Endometrium (tissue), 2 donors: ENCODE measurements at regions not wholly inside any gene's neighbourhood (a gene's known extent, or its start where the extent isn't known, plus 50 kb on each side); places are given as distances from the start of the nearest gene placed in this dataset.

ENCODE experiments used
- FAIRE-seq: peaks from 2 replicates; lab custom pipeline; 2012; peaks lifted over from hg19 to GRCh38; lab: Jason Lieb, UNC
- donor health status: control.
- donor health status: control.

DNA sequence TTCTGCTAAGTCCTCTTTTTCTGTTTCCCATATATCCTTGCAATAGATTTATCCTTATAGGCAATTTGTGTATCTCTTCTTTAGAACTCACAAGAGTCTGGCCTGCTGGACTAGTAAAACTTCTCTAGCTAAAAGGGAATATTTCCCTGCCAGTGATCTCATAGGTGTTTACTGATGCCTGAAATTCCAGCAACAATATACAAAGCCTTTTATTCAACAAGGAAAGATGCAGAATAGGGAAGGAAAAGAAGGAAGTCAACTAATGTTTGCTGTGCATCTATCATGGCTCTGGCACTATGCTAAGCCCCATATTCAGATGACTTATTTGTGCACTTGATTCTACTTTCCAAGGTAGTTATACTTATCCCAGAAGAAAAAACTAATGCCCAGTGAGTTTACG, 160.0 kb upstream of the DMRTA1 start:
- FAIRE-seq = no peak

DNA sequence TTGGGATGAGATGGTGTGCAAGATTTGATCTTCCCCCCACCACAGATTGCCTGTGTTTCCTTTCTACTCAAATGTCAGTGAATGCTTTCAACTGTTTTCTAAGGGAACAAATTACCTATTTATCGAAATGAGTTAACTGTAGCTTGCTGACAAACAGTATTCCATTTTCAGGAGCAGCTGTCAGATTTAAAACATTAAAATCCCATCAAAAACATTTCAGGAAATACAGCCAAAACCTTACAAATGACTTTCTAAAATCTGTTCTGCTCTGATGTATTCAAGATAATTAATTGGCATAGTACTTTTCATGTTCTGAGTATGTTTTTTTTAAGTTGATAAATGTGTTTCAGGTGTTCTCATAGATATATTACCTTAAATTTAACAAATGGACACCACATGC, 158.0 kb upstream of the DMRTA1 start:
- no peak for FAIRE-seq

DNA sequence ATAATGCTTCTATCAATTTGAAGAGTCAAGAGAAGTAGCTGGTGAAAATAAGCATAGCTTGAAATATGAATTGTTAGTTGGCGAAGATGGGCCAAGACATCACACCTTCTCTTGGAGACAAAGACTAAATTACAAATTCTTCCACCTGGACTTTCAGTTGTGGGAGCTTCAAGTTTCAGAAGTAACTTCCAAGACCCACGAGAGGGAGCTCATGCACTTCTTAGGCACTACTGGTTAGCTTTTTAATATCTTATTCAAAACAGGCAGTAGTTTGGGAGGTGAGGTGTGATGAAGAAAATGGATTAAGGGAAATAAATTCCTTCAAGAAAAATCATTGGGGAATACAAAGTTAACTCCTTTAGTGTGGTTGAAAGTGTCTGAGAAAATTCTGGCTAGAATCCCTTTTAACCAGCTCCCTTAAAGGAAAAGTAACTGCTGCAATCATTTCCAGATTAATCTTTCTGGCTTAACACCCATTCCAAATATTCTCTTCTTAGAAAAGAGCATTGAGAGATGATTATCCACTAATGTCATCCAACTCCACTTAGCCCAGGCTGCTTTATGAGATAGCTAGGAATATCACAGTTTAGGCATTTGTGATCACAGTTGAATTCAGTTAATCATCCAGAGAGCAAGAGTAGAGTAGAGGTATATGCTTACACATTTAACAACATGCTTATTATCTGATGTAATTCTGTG, 139.5 kb upstream of the DMRTA1 start:
- peak; percentile 35 for FAIRE-seq

DNA sequence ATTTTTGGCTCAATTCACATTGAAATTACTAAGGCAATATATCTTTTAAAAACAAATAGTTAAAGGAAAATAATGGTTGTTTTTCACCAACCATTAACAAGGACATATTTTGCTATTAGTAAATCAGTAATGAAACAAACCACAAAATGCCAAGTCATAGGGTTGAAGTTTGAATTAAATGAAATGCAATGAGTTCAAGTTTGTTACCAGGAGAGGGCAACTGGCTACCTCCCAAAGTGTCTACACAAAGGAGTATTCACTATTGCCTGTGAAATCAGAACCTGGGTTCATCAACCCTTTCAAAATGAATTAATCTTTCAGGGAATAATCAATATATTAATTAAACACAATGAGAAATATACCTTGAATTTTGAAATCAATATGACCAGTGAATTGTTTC, 138.4 kb upstream of the DMRTA1 start:
- FAIRE-seq = no peak

DNA sequence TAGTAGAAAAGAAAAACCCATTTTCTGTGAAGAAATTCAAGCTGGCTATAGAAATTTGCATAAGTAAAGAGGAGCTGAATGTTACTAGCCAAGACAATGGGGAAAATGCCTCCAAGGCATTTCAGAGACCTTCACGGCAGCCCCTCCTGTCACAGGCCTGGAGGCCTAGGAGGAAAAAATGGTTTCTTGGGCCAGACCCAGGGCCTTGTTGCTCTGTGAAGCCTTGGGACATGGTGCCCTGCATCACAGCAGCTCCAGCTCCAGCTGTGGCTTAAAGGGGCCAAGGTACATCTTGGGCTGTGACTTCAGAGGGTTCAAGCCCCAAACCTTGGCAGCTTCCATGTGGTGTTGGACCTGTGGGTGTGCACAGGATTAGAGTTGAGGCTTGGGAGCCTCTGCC, 130.0 kb upstream of the DMRTA1 start:
- FAIRE-seq = no peak

DNA sequence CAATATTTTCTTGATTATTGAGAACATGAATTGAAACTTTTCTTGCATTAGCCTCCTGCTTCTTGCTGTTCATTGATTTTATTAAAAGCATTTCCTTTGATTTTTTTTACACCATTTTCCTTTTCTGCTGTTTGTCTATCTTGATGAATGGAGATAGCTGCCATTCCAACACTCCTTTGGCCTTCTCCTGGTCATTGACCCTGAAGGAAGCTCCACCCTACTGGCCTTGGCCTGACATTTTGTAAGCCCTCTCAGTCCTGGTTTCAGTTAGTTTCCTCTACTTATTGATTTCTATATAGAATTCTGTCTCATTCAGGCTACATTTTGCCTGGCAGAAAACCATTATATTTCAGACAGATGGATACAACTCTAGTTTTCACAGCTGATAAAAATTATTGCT, 115.1 kb upstream of the DMRTA1 start:
- FAIRE-seq = no peak

DNA sequence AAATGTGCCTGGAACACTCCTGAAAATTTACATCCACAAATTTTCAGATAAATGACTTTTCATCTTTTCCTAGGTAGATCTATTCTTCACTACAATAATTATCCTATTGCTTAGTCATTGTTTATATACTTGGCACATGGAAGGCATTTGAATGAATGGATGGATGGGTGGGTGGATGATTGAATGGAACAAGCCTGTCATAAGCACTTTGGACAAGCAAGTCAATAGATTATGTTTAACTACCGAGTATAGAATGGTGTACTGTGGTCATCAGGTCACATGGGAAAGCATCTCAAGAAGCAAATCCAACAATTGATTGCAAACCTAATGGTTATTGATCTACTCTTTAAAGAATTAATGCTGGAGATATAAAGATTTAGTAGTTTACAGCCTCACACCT, 114.4 kb upstream of the DMRTA1 start:
- FAIRE-seq = no peak

DNA sequence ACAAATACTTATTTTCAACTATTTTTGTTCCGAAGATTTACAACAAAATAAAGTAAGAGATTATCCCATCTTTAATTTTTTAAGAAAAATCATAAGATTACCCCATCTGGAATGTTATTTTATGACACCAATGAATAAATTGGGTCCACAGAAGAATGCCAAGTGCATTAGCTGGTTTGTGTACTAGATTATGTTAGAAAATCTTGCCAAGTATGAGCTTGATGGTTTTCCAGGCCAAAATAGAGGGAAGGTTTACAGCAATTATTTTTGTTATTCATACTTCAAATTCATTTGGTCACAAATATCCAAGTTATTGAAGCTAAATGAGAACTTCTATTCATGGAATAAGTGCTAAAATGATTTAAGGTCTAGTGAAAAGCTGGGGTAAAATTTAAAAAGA, 109.4 kb upstream of the DMRTA1 start:
- FAIRE-seq = no peak

DNA sequence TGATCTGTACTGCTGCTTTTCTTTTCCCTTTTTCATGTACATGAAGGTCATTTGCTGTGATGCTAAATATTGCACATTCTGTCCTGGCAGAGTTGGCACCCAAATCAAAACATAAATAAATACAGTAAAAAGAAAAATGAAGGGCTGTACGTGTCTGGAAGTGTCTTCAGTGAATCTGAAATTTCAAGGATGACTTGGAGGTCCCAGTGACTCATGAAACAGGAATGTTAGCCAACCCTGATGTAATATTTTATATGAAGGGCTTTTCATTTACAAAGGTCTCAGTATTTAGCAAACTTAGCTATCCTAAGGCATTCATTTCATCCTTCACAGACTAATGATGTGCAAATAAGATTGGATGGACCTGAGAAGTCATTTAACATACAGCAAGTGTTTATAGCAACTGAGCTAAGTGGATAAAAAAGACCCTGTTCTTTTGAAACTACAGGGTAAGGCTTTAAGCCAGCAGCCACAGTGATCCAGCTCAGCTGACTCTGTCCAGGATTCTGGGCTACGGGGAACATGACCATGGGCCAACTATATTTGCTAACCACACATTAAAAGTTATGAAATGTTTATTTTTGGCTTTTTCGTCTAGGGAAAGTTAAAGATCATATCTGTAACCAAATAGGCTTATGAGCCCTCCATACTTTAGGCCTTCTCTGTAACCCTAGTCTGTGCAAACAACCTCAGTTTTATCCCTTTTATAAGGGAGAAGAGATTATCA, 104.0 kb upstream of the DMRTA1 start:
- FAIRE-seq = no peak

DNA sequence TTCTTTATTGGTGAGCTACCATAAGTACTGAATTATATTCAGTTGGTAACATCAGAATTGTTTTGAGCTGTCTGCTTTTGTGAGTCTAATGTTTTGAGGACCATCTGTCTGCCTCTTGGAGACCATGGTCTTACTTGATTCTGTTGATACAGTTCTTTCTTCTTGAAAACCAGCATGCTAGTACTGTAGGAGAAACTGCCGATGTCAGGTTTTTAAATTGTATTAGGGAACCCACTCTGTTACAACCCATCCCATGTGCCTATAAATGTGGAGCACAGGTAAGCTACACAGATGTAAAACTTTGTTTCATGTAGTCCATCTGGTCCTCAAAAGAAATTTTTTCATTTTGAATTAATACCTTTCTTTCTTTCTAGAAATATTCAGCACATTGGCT, 103.4 kb upstream of the DMRTA1 start:
- no peak for FAIRE-seq

DNA sequence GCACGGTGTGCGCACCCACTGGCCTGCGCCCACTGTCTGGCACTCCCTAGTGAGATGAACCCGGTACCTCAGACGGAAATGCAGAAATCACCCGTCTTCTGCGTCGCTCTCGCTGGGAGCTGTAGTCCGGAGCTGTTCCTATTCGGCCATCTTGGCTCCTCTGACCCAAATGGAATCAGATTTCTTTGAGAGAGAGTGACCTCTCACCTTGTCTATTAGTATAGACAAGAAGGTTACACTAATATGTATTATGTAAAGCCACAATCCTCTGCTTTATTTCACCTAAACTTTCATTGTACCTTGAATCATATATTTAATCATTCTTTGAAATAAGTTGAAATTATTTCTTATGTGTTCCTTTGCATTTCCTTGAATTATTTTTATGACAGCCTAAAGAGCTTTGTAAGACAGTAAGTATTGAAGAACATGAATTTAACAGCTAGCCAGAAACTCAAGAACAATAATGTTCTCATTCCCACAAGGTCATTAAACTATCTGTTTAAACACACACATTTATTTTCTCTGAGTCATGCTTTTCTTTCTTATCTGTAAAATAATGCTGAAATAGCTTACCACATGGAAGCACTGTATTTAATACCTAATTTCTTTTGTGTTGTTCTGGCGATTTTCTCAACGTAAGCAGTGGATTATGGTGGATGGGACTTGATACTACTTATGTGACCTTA, 91.8 kb upstream of the DMRTA1 start:
- FAIRE-seq = no peak

DNA sequence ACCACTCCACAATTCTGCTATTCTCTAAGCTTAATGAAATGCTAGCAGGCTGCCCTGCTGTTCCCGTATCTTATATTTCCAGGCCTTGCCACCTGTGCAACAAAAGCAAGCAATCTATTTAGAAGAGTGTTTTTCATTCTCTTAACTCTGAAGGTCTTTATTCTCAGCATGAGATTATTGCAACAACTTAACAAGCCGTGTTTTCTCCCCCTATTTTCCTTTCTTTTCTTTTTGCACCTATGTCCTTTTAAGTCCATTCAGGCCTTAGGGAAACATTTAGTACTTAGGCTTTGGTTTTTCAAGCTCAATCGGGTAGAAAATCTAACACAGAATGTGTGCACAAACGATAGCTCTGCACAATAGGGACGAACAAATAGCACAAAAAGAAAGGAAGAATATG, 89.6 kb upstream of the DMRTA1 start:
- FAIRE-seq = no peak

DNA sequence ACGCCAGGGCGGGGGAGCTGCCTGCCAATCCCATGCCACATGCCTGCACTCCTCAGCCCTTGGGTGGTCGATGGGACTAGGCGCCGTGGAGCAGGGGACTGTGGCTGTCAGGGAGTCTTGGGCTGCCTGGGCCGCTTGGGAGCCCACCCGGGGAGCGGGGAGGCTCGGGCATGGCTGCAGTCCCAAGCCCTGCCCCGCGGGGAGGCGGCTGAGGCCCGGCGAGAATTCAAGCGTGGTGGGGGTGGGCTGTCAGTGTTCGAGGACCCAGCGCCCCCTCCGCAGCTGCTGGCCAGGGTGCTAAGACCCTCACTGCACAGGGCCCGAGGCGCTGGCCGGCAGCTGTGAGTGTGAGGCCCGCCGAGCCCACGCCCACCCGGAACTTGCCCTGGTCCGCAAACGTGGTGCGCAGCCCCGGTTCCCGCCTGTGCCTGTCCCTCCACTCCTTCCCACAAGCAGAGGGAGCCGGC, 83.2 kb upstream of the DMRTA1 start:
- FAIRE-seq = no peak

DNA sequence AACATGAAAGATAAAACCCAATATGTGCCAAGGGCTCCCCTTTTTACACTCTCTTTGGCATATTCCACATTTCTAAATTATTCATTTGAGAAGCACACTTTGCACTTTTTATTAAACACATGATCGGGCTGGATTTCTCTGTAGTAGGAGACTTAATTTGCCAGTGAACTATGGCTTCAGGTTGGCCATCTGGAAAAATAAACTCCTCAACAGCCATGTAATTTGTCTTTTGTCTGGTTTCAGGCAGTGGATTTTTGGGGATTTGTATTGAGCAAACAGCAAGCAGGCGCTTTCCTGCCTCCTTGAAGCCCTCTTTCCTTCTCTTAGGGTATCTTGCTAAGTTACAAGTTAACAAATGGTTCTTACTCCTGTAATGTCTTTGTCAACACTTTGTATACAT, 73.0 kb upstream of the DMRTA1 start:
- FAIRE-seq = no peak

DNA sequence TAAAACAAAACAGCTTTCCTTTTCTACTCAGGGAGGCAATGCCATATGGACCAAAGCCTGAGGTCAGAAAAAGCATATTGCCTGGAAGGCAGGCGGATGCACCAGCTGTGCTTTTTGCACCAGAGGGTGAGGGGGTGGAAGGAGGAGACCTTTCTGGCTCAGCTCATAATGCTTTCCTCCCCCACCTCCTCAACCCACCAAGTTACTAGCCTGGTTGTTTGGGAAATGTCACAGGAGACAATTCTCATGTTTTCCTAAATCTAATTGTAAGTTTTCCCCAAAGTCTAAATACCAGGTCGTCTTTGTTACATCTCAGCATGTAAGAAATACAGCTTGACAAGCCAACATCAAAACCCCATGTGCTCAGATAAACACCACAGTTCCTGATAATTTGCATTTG, 72.6 kb upstream of the DMRTA1 start:
- no peak for FAIRE-seq

DNA sequence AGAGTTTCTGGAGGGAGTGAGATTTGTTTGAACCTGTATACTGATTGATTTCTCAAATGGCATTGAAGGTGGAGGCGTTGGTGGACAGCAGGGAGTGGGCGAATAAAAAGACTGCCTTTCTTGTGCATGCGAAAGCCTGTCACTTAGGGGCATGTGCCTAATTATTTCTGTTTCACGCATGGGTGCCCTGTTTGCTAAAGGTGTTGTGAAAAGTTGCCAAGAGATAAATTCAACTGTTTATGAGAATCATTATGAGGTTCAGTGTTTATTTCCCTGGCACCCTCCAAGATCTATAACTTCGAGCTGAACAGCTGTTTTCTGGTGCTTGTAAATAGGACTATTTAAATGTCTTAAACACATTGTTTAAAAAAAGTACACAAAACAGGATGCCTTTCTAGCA, 67.4 kb upstream of the DMRTA1 start:
- no peak for FAIRE-seq

DNA sequence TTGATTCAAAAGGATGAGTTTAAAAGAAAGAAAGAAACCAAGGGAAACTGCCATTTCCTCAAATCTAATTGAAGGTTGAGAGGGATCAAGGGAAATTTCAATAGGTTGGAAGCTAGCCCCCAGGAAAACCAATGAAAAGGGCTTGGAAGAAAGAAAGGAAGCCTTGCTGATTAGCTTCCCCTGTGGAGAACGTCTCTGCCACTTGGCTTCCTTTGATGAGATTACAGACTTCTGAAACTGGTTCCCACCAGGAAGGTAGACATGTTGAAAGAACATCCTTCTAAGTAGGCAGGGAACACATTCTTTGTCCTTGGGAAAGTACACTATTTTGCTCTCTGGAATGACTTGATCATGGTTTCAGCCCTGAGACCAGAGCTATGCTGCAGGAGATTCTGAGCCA, 65.5 kb upstream of the DMRTA1 start:
- no peak for FAIRE-seq

DNA sequence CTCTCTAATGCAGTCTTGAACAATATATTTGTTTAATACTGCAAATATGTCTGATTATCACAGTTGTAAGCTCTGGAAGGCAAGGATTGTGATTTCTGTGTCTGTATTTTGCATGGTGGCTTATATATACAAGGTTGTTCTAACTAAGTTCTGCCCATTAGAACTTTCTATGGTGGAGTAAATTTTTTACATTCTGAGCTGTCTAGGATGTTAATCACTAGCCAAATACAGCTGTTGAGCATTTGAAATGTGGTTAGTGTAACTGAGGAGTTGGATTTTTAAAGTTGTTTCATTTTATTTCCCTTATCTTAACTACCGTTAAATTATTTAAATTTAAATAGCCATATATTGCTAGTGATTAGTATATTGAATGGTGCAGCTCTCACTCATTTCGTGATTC, 64.3 kb upstream of the DMRTA1 start:
- FAIRE-seq = no peak

DNA sequence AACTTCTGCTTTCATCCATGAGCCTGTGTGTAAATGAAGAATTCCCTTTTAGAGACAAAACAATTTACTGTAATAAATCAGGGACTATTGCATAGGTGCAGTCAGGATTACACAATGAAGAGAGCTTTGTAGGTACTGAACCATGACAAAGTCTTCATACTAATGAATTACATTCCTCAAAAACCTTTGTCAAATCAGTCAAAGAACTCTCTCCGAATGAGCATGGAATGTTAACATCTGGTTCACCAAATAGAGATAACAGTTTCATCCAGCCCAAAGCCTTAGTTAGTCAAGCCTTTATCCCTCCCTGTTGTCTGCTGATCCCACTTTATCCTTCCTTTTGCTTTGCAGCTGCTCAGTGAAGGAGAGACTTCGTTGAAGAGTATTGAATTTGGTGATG, 62.9 kb upstream of the DMRTA1 start:
- FAIRE-seq = no peak

DNA sequence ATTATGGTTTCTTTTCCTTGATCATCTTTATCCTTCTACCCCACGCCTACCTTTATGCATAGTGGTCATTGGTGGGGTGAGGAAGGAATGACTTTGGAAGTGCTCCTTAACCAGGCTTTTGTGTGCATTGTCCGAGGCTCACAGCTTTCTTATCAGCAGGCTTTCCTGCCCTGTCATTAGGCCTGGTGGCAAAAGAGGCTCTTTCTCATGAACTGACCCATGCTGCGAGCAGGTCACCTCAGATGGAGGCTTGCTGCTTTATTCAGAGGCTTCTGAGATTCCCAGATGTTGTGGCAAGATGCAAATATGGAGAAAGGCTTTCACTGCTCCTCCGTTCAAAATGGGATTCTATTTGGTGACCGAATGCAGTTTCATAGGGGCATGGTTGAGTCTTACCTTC, 57.4 kb upstream of the DMRTA1 start:
- FAIRE-seq = no peak

DNA sequence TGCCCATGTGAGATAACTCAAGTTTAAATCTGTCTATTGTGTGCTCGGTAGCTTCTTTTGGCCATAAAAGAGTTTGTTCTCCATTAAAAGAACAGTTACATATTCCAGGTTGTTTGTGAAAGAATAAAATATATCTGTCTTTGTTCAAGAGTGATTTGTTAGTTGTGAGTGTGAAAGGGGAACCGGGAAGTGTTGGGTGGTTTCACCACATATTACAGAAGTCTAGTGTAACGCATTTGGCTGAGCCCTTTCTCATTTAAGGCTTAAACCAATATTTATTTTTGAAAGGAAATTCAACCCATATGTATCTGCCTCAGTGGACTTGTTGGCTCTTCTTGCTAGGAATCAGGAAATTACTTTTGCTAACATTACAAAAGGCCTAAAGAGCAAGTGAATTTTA, 54.1 kb upstream of the DMRTA1 start:
- FAIRE-seq = no peak

DNA sequence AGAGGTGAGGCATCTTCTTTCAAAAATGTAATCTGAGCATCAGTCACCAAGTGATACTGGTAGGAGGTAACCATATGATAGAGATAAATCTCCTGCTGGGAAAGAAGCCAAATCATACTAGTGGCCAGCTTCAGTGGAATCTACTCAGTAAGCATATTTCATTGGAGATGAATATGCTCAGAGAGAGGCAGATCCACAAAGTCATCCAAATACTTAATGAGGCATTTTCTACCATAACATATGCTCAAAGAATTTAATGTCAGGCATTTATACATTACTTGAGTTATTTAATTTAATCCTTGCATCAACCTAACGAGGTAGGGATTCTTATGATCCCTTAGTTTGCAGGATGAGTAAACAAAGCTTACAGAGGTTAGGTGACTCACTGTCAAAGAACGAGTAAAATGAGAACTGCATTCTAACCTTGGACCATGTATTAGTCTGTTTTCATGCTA, 50.9 kb upstream of the DMRTA1 start:
- no peak for FAIRE-seq
